Naive thymus-derived CD4-positive, alpha-beta T cell (primary cell): ENCODE measurements at regions not wholly inside any gene's neighbourhood (a gene's known extent, or its start where the extent isn't known, plus 50 kb on each side); places are given as distances from the start of the nearest gene placed in this dataset.

Source experiments
- ATAC-seq: fragments of 150-1000 bp; cut with Tn5 transposase; 2 replicates; pipeline ENCODE4 v1.10.0; 2021; ENCODE audit warnings: mild to moderate bottlenecking, moderate library complexity
- CTCF ChIA-PET: fragments of 350-600 bp; sonication (Branson Sonifier 250); formaldehyde crosslinking; loops from one replicate; lab custom pipeline; 2021; ENCODE audit warnings: antibody characterized with exemption; lab: Charles Lee
- POLR2A ChIA-PET: fragments of 350-600 bp; sonication (Branson Sonifier 250); formaldehyde crosslinking; loops from one replicate; lab custom pipeline; 2021; ENCODE audit warnings: antibody characterized with exemption, inconsistent platforms; lab: Charles Lee
- DNase-seq, 9 donors: peaks; one replicate each; pipeline versions ENCODE4 v3.0.0 to v3.0.0-alpha.2; 2020 to 2022; ENCODE audit warnings: mixed read lengths in 1 of 9
- H3K27ac ChIP-seq: one replicate; pipeline ENCODE4 v1.7.0; 2013; ENCODE audit warnings: mild to moderate bottlenecking, low read depth, low read length, moderate library complexity
- H3K27me3 ChIP-seq, 2 donors: one replicate each; pipeline ENCODE4 v1.7.0; 2013; ENCODE audit warnings: low read length in 2 of 2, mild to moderate bottlenecking in 2 of 2, moderate library complexity in 2 of 2; ENCODE audit not compliant: control insufficient read depth in 2 of 2, insufficient read depth in 2 of 2
- H3K36me3 ChIP-seq, 3 experiments: 1 replicate in 2 of 3; 2 replicates in 1 of 3; pipeline ENCODE4 v1.7.0; 2013; ENCODE audit warnings: low read length in 3 of 3, mild to moderate bottlenecking in 3 of 3, moderate library complexity in 1 of 3; ENCODE audit not compliant: insufficient read depth in 3 of 3, control insufficient read depth in 2 of 3
- H3K4me1 ChIP-seq, 2 donors: one replicate each; pipeline ENCODE4 v1.7.0; 2013; ENCODE audit warnings: low read length in 2 of 2, mild to moderate bottlenecking in 2 of 2, moderate library complexity in 1 of 2; ENCODE audit not compliant: control insufficient read depth in 2 of 2, insufficient read depth in 2 of 2
- H3K4me3 ChIP-seq: 2 replicates; pipeline ENCODE4 v1.7.0; 2013; ENCODE audit warnings: mild to moderate bottlenecking, low read length
- H3K9me3 ChIP-seq, 3 experiments: 1 replicate in 2 of 3; 2 replicates in 1 of 3; pipeline ENCODE4 v1.7.0; 2013; ENCODE audit warnings: low read length in 3 of 3; ENCODE audit not compliant: control insufficient read depth in 2 of 3
- H3K27ac Mint-ChIP-seq, 9 donors: one replicate each; pipeline ENCODE4 v1.8.0; 2020 to 2022; ENCODE audit warnings: mixed read lengths in 9 of 9, mild to moderate bottlenecking in 8 of 9, moderate library complexity in 5 of 9, inconsistent platforms in 2 of 9
- H3K27me3 Mint-ChIP-seq, 5 donors: one replicate each; pipeline ENCODE4 v1.8.0; 2021 to 2022; ENCODE audit warnings: mixed read lengths in 5 of 5, mild to moderate bottlenecking in 1 of 5
- H3K36me3 Mint-ChIP-seq, 5 donors: one replicate each; pipeline ENCODE4 v1.8.0; 2020 to 2022; ENCODE audit warnings: mixed read lengths in 5 of 5, mild to moderate bottlenecking in 3 of 5, inconsistent platforms in 1 of 5
- H3K4me1 Mint-ChIP-seq, 7 donors: one replicate each; pipeline ENCODE4 v1.8.0; 2020 to 2022; ENCODE audit warnings: mixed read lengths in 7 of 7, mild to moderate bottlenecking in 3 of 7, inconsistent platforms in 1 of 7
- H3K4me3 Mint-ChIP-seq, 10 donors: one replicate each; pipeline ENCODE4 v1.8.0; 2020 to 2022; ENCODE audit warnings: mild to moderate bottlenecking in 10 of 10, mixed read lengths in 10 of 10, moderate library complexity in 6 of 10, inconsistent platforms in 2 of 10
- H3K9me3 Mint-ChIP-seq, 11 donors: one replicate each; pipeline ENCODE4 v1.8.0; 2020 to 2022; ENCODE audit warnings: mixed read lengths in 11 of 11, mild to moderate bottlenecking in 4 of 11, inconsistent platforms in 1 of 11, moderate library complexity in 1 of 11
- intact Hi-C, 2 donors: fragments of 100-400 bp; cut with micrococcal nuclease; formaldehyde crosslinking; loops; one replicate each; pipeline ENCODE4 v1.15.1; 2023

DNA sequence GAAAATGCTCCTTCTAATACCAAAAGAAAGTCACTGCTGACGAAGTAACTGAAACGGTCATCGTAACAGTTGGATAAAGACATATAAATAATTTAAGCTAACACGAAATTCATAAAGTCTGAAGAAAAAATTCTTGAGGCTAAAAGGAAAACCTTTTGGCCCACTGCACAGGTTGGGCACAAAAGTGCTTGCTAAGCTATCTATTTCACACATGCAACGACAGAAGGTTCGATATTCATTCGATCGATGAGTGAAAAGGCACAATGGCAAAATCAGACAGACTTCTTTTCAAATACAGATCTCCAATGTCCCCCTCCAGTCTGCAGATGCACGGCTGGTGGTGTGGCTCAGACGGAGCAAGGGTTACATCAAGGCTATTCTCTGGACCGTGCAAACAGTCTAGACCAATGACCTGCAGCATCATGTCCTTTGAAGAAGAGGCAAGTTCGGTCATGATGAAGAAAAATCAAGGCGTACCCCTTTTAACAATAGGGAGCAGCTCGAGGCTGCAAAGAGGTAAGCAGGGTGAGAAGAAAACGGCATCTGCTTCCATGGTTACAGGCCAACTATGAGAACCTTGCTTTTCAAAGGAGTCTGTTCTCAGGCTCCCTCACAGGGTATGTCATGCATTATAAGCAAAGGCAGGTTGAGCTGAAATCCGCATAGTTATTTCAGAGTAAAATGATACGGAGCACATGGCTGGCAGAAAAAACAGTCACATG lies 579.6 kb downstream of the USP25 start:
- POLR2A ChIA-PET: no interaction called here
- Histone ChIP-seq H3K27ac (no peak overlapping the region), H3K4me3 (no peak overlapping the region), H3K9me3 (no peaks in the 10 kb centered on the region), H3K27me3 (no peaks in the 10 kb centered on the region), H3K36me3 (no peaks in the 10 kb centered on the region), H3K4me1 (no peaks in the 10 kb centered on the region)
- DNase-seq: peak in 3 of 9 donors; percentile 3 to 9 (median 4)
- Mint-ChIP-seq H3K4me3 (peak overlapping the region in 3 of 10 donors; percentile 2 to 52 (median 51)), H3K4me1 (peaks cover 0 to 16% (median 4%) of the 10 kb centered on the region in 7 donors), H3K27ac (peak overlapping the region in 1 of 9 donors; percentile 34), H3K9me3 (no peaks in the 10 kb centered on the region), H3K27me3 (no peaks in the 10 kb centered on the region), H3K36me3 (no peaks in the 10 kb centered on the region)
- intact Hi-C loops: no loop called here
- CTCF ChIA-PET: interaction anchor here (0.6 kb wide), 1 partner anchor 369 kb away, joined by 3 read pairs; no protein-coding TSS in a partner anchor
- ATAC-seq: no peak

- Histone ChIP-seq H3K27ac (no peak overlapping the region), H3K4me1 (no peaks in the 10 kb centered on the region), H3K36me3 (no peaks in the 10 kb centered on the region), H3K9me3 (no peaks in the 10 kb centered on the region), H3K27me3 (no peaks in the 10 kb centered on the region), H3K4me3 (no peak overlapping the region)
- Mint-ChIP-seq H3K9me3 (no peaks in the 10 kb centered on the region), H3K4me3 (peak overlapping the region in 7 of 10 donors; percentile 1 to 52 (median 32)), H3K36me3 (no peaks in the 10 kb centered on the region), H3K4me1 (peaks cover 0 to 16% (median 4%) of the 10 kb centered on the region in 7 donors), H3K27ac (peak overlapping the region in 2 of 9 donors; percentile 3 to 29), H3K27me3 (no peaks in the 10 kb centered on the region)
- ATAC-seq (no peak), DNase-seq (peak in 3 of 9 donors; percentile 4 to 11 (median 7))
- intact Hi-C loops: loop anchor here in 1 of 2 donors (1.0 kb wide), 1 partner anchor 12 kb away; no protein-coding TSS in a partner anchor
- POLR2A ChIA-PET: no interaction called here
- CTCF ChIA-PET: no interaction called here
Observed at GRCh38 chr21:16310176-16310575, 580.4 kb downstream of the USP25 start.

- H3K4me1 Mint-ChIP-seq: peaks cover 0 to 16% (median 4%) of the 10 kb centered on the region in 7 donors
- no peaks in the 10 kb centered on the region for H3K27me3 Mint-ChIP-seq
- H3K9me3 Mint-ChIP-seq: no peaks in the 10 kb centered on the region
Observed at GRCh38 chr21:16311229-16311628, 581.4 kb downstream of the USP25 start.

GRCh38 chr21:16312321-16312720 lies 582.5 kb downstream of the USP25 start:
- peaks cover 0 to 16% (median 4%) of the 10 kb centered on the region in 7 donors for H3K4me1 Mint-ChIP-seq

More at GRCh38 chr21:16311229-16311628, 581.4 kb downstream of the USP25 start:
- intact Hi-C loops: no loop called here
- H3K27ac ChIP-seq: no peak overlapping the region
- POLR2A ChIA-PET: no interaction called here
- H3K27me3 ChIP-seq: no peaks in the 10 kb centered on the region
- CTCF ChIA-PET: no interaction called here
- Mint-ChIP-seq H3K36me3 (no peaks in the 10 kb centered on the region), H3K27ac (no peak overlapping the region), H3K4me3 (no peak overlapping the region)
- no peak overlapping the region for H3K4me3 ChIP-seq
- no peaks in the 10 kb centered on the region for H3K36me3 ChIP-seq
- H3K9me3 ChIP-seq: no peaks in the 10 kb centered on the region
- DNase-seq (no peak), ATAC-seq (no peak)
- H3K4me1 ChIP-seq: no peaks in the 10 kb centered on the region

GRCh38 chr21:16315223-16315622 lies 585.4 kb downstream of the USP25 start:
- ChIA-PET POLR2A (no interaction called here), CTCF (no interaction called here)
- H3K9me3 Mint-ChIP-seq: no peaks in the 10 kb centered on the region
- Histone ChIP-seq H3K4me3 (no peak overlapping the region), H3K4me1 (no peaks in the 10 kb centered on the region), H3K27ac (no peak overlapping the region), H3K9me3 (no peaks in the 10 kb centered on the region), H3K36me3 (no peaks in the 10 kb centered on the region), H3K27me3 (no peaks in the 10 kb centered on the region)
- no peak overlapping the region for H3K27ac Mint-ChIP-seq
- no peaks in the 10 kb centered on the region for H3K36me3 Mint-ChIP-seq
- peaks cover 0 to 12% (median 4%) of the 10 kb centered on the region in 7 donors for H3K4me1 Mint-ChIP-seq
- no peak overlapping the region for H3K4me3 Mint-ChIP-seq
- ATAC-seq (no peak), DNase-seq (no peak)
- H3K27me3 Mint-ChIP-seq: peaks cover 0 to 8% (median 0%) of the 10 kb centered on the region in 5 donors
- intact Hi-C loops: no loop called here

More at GRCh38 chr21:16312321-16312720, 582.5 kb downstream of the USP25 start:
- ChIA-PET CTCF (no interaction called here), POLR2A (no interaction called here)
- Mint-ChIP-seq H3K27me3 (no peaks in the 10 kb centered on the region), H3K9me3 (no peaks in the 10 kb centered on the region), H3K4me3 (no peak overlapping the region), H3K36me3 (no peaks in the 10 kb centered on the region), H3K27ac (no peak overlapping the region)
- no peaks in the 10 kb centered on the region for H3K27me3 ChIP-seq
- H3K36me3 ChIP-seq: no peaks in the 10 kb centered on the region
- ATAC-seq: no peak
- intact Hi-C loops: no loop called here
- DNase-seq: no peak
- no peaks in the 10 kb centered on the region for H3K4me1 ChIP-seq
- H3K27ac ChIP-seq: no peak overlapping the region
- no peaks in the 10 kb centered on the region for H3K9me3 ChIP-seq
- no peak overlapping the region for H3K4me3 ChIP-seq

DNA sequence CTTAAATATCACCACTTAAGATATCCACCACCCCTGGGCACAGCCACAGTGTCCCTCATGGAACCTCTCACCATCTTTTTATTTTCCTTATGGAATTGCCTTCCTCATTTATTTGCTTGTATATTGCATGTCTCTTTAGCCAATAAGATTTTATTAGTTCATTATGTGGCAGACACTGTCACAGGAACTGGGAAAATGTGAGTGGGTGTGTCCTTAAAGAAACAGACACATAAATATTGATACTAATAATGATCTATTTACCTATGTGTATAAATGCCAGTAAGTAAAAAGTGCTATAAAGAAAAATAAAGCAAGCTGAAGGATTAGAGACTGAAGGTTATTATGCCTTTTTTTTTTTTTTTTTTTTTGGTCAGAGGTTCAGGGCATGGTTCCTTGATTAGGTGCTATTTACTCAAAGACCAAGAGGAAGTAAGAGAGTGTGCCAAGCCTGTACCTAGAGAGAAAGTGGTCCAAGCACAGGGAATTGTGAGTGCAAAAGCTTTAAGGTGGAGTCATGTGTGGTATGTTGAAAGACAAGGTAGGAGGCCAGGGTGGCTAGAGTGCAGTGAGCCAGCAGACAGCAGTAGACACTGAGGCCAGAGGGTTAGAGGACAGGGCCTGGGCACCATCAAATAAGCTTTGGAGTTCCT lies 589.0 kb downstream of the USP25 start:
- ATAC-seq (no peak), DNase-seq (no peak)
- ChIA-PET POLR2A (no interaction called here), CTCF (no interaction called here)
- Histone ChIP-seq H3K9me3 (no peaks in the 10 kb centered on the region), H3K36me3 (no peaks in the 10 kb centered on the region), H3K27me3 (no peaks in the 10 kb centered on the region), H3K4me1 (no peaks in the 10 kb centered on the region), H3K27ac (no peak overlapping the region), H3K4me3 (no peak overlapping the region)
- no peaks in the 10 kb centered on the region for H3K9me3 Mint-ChIP-seq
- no peaks in the 10 kb centered on the region for H3K36me3 Mint-ChIP-seq
- H3K4me3 Mint-ChIP-seq: no peak overlapping the region
- peaks cover 0 to 8% (median 4%) of the 10 kb centered on the region in 5 donors for H3K27me3 Mint-ChIP-seq
- intact Hi-C loops: no loop called here
- H3K4me1 Mint-ChIP-seq: peaks cover 0 to 7% (median 0%) of the 10 kb centered on the region in 7 donors
- no peak overlapping the region for H3K27ac Mint-ChIP-seq
